ENCODE measurements at regions not wholly inside any gene's neighbourhood (a gene's known extent, or its start where the extent isn't known, plus 50 kb on each side); places are given as distances from the start of the nearest gene placed in this dataset.
A peak's percentile ranks its signal among the peaks of the same experiment; 100 is the strongest.
"Not testable (repeated sequence)": the region's sequence is repeated elsewhere in the genome, so short reads cannot be mapped to it uniquely, and the experiment has no call there.

DNA sequence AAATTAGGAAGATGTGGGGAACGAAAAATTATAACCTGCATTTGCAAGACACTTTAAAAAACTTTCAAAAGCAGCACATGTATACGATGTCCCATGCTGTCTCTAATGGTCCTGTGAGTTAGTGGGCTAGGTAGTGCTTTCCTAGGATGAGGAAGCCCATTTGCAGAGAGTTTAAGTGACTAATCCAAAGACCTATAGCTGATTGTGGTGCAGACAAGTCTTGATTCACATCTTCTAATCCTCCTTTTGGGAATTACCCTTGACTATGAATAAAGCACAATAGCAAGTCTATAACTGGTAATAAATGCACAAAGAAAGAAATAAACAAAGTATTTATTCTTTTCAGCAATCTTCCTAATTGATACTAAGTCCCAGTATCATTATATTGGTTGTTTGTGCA is 234.6 kb upstream of the FANCL start:
- no peak overlapping the region for H3K4me3 ChIP-seq (ENCODE audit: low read depth, low read length)

DNA sequence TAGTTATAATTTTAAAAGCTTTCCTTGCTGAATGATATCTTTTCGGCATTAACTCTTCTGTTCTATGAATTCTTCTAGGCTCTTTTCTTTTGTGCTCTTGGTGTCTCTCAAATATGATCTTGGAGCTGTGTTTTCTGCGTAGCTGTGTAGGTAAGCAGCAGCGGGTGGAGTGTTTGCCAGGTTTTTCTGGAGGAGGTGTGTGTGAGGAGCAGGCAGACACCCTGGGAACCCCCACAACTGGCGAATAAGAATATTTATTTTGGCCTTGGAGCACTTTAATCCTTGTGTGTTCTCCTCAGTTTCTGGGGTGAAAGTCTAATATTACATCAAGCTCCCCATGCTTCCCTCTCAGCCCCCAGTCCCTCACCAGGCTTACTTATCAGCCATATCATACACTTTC is 232.0 kb upstream of the FANCL start:
- no peak overlapping the region for H3K4me3 ChIP-seq (ENCODE audit: low read depth, low read length)

DNA sequence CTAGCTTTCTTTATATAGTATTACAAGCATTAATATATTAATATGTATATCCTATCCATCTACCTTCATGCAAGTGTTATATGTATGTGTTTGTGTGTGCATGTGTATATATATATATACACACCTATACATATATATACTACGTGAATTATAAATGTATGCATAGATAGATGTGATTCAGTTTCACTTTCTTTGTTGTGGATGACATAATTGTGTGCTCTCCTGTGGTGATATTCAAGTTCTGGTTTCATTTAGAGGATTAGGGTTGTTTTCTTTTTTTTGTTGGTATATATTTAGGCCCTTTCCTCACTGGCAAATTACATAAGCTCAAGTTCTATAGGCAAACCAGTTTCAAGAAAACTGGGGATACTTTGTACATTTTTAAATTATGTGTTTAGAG is 225.7 kb upstream of the FANCL start:
- H3K4me3 ChIP-seq (ENCODE audit: low read depth, low read length): no peak overlapping the region

DNA sequence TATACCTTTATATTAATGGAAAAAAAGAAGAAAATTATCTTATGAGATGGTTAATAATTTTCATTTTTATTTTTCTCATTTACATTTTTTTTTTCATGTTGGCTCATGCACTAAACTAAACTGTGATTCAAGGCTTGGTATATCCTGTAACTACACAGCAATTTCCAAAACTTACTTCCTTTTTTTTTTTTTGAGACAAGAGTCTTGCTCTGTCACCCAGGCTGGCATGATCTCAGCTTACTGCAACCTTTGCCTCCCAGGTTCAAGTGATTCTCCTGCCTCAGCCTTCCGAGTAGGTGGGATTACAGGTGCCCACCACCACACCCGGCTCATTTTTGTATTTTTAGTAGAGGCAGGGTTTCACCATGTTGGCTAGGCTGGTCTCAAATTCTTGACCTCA is 224.9 kb upstream of the FANCL start:
- H3K4me3 ChIP-seq (ENCODE audit: low read depth, low read length): not testable (repeated sequence)

DNA sequence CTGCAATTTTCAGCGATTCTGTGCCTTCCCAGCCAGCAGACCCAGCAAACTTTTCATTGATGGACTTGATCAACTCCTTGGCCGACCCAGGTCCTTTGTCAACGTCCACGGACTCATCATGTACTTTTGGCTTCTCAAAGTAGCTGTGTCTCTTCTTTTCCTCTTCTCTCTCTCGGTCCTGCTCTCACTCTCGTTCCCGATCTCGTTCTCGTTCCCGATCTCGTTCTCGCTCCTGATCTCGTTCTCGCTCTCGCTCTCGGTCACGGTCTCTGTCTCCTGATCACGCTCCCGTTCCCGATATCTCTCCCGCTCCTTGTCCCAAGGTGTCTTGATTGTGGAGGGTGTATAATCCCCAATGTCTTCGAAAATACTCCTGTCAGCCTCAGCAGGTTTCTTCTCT is 219.5 kb upstream of the FANCL start:
- H3K4me3 ChIP-seq (ENCODE audit: low read depth, low read length): no peak overlapping the region

DNA sequence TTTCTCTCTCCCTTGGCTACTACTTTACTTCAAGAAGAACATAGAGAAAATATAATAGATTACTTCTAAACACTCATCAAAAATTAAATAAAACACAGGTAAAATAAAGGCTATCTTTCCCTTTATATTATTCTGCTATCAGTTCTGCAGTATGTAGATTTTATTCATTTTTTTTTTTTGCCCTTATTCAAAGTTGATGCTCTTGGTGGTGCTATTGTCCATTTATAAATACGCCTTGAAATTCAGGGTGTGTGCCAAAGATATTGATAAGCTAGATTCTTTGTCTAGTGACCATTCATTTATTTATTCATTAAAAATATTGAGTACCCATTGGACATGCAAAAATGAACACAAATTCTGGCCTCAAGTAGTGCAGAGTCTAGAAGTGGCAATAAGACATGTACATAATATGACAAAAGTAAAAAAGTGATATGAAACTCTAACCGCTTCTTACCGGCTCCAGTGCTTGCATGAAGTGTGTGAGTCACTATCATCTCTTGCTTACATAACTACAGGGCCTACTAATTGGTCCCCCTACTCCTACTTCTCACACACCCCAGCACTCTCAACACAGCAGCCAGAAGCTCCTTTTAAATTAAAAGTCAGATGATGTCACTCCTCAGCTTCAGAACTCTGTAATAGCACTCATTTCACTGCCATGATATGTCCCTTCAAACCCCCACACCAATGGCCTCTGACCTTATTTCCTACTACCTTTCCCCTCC is 208.3 kb upstream of the FANCL start:
- H3K4me3 ChIP-seq (ENCODE audit: low read depth, low read length): no peak overlapping the region

DNA sequence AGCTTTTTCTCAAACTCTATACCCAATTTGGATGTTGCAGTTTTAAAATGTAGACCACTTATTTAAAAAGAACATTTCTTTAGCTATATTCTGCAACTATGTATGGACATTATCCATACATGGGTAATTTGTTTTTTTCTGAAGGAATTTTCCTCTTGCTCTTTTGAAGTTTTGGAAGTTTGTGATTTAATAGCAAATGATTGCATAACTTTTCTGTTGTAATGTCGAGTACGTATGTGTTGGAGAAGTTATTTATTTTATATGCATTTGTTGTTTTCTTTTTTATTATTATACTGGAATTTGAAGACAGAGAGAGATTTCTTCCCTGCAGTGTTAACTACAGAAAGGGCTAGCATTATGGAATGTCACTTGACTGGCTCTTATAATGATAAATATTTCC is 207.7 kb upstream of the FANCL start:
- H3K4me3 ChIP-seq (ENCODE audit: low read depth, low read length): no peak overlapping the region

DNA sequence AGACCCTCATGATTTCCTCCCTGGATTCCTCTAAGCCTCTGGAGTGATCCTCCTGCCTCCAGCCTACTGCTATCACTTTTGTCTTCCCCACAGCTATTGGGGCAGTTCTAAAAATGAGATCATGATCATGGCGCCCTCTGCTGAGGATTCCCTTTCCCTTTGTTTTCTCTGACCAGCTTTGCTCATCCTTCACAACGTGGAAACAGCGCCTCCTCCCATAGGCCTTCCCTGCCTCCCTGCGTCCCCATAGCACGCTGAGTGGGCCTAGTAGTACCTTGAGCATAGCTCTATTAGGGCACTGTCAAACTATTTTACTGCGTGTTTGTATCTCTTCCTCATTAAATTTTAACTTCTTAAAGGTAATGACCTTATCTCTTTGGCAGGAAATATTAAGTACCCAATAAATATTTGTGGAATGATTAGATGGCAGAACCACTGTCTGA is 207.0 kb upstream of the FANCL start:
- no peak overlapping the region for H3K4me3 ChIP-seq (ENCODE audit: low read depth, low read length)

DNA sequence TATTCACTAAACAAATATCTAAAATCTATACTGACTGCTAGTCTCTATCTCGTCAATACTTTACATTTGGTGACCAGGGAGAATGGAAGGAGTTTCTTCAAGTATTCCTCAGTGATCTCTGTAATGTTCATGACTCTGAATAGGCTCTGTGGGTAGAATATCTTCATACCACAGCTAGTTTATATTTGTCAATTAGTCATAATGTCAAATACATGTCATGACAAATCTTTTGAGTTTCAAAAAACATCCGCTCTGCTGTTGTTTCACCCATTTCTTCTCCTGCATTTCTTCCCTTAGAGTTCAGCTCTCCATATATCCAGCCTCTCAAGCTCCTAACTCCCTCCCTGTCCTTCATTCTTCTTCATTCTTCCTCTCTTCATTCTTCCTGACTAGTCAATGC is 206.5 kb upstream of the FANCL start:
- H3K4me3 ChIP-seq (ENCODE audit: low read depth, low read length): no peak overlapping the region

DNA sequence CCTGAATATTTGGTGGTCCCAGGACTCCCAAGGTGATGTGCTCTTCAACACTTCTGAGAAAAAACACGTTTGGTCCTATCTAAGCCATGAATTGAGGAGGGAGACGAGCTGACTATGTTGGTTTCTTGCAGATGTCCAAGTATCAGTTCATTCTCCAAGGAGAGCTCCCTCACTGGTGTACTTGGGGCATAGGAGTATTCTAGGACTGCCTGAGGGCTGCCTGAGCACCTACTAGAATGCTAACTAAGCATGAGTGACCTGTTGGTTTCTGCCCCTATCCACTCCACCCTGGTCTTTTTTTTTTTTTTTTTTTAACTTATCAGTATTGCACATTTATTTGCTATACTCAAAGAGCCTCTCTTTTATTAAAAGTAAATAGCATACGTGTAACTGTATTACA is 200.5 kb upstream of the FANCL start:
- H3K4me3 ChIP-seq (ENCODE audit: low read depth, low read length): no peak overlapping the region

DNA sequence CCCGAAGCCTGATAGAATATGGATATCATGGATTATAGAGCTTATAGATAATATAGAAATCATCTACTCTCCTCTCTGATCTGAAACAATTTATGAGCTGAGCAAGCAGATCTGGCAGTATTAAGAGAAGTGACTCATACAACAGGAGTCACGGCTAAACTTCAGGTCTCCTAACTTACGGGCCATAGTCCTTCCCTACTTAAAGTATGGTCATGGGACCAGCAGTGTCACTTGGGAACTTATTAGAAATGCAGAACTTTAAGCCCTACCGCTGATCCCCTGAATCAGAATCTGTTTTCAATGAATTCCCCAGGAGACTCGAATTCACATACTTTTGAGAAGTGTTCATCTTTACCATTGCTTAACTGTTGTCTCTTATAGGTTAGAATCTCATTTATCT is 195.7 kb upstream of the FANCL start:
- H3K4me3 ChIP-seq (ENCODE audit: low read depth, low read length): no peak overlapping the region

DNA sequence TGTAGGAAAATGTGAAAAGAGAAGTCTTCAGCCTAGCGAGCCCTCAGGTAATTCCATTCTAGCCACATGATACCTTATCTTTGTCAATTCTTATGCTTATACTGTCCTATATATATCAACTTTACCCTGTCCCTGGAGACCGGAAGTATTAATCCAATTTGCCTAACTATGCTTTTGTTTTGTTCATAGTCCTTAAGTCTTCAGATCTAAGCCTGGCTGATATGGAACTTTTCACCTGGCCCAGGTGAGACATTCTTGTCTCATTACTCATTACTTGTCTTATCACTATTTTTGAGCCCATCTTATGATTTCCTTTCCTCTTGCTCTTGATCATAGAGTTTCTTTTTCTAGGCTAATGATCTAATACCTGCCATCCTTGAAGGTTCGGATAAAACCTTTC is 194.1 kb upstream of the FANCL start:
- no peak overlapping the region for H3K4me3 ChIP-seq (ENCODE audit: low read depth, low read length)

DNA sequence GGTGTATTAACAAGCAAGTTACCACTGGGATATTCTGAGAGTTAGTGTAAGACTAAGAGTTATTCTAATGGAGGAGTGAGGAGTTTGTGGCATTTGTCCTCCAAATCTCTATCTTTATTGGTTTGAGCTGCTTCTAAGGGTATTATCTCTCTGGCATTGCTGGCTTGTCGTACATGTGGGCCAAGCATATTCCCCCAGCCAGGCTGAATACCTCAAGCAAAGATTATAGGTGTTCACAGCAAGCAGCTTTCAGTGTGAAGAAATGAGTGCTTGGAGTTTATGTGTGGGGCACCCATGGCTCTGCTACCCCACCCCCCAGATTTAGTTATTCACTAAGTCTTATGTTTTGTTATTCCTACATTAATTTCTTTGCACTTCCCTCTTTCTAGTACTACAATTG is 193.6 kb upstream of the FANCL start:
- H3K4me3 ChIP-seq (ENCODE audit: low read depth, low read length): no peak overlapping the region

DNA sequence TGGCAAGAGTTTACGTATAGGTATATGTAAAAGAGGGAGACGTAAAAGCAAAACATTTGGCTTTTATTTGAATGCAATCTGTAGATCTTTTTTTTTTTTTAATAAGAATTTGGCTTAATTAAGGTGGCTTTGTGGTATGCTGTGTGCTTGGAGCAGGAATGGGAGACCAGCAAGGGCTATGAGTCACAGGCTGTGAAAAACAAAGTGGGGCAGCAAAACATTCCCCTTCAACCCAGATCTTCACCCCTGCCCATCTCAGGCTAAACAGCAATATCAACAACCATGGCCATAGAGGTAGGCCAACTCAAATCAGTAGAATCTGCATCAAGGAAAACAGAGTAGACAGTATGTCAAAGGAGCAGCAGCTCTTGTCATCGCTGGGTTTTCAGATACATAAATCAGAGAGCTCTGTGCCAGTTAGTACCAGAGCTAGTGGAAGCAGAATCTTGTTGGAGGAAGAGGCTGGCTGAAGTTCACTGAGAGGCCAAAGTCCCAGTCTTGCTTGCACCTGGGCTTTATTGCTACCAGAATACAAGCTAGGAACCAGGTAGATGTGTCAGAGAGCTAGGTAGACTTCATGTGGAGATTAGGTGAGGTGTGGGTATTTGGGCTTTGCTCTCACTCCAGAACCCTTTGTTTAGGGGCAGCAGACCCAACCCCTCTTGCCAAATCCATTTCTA is 191.5 kb upstream of the FANCL start:
- H3K4me3 ChIP-seq (ENCODE audit: low read depth, low read length): no peak overlapping the region

DNA sequence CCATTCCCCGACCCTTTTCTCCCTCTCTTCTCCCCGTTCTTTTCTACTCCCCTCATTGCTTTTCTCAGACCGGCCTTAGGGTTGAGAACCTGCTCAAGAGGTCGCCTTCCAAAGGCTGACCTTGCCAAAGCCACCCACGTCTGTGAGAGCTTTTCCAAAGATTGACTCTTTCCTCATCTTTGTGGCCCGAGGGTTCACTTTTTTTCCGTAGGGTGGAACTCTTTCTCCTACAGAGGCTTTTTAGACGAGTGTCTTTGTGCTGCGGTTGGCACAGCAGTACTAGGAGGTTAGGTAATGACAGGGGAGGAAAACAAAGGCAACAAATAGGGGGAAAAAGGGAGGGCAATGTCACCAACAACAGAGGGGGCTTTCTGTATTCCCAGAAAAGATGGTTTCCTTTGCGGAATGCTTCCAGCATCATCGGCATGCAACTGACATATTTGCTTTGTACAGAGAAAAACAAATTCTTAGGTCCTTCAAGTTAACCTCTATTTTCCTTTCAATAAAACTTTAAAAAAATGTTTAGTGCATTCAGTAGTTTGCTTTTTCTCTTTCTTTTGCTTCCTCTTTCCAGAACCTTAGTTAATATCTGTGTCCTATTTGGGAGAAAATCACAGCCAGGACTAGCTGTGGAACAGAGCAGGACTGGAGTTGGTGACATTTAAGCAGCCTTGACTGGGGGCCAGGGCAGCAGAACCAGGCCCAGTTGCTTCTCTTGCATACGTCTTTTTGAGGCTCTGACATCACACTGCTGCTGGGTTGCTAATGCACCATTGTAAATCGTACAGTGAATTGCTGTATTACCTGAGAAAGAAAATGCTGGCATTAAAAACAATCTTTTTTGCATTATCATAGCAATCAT is 188.1 kb upstream of the FANCL start:
- H3K4me3 ChIP-seq (ENCODE audit: low read depth, low read length): peak overlapping the region; percentile 48

DNA sequence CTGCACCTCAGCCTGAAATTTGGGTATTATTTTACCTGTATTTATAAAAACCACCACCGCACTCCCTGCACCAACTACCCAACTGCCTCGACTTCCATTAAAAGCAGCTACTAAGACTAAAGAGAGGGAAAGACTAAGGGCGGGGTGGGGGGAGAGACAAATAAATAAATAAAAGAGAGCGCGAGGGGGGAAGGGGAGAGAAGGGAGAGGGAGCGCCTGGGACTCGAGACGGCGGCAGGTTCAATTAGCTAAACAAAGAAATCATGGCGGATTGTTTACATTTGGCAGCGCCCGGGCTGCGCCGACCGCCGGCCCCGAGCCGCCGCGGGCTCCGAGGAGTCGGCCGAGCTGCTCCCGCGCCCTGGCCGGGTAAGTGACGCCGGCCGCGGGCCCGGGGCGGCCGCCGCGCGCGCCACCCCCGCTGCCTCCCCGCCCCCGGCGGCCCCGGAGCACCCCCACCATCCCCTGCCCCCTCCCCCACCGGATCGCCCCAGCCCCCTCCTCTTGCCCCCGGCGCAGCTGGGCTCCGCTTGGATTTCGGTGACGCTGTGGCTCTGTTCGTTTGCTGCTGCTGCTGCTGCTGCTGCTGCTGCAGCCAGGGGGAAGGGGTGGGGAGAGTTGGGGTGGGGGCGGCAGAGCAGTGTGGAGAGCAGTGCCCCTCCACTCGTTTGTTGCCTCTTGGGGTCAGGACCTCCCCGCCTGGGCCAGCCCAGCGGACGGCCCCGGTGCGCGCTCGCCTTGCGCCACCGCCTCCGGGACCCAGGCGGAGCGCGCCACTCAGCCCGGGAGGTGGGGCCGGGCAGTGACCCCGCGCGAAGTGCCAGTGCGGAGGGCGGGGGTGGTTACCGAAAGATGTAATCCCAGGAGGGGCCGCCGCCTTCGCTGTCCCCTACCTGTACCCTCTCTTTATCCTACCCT is 187.2 kb upstream of the FANCL start:
- H3K4me3 ChIP-seq (ENCODE audit: low read depth, low read length): peak overlapping the region; percentile 74

DNA sequence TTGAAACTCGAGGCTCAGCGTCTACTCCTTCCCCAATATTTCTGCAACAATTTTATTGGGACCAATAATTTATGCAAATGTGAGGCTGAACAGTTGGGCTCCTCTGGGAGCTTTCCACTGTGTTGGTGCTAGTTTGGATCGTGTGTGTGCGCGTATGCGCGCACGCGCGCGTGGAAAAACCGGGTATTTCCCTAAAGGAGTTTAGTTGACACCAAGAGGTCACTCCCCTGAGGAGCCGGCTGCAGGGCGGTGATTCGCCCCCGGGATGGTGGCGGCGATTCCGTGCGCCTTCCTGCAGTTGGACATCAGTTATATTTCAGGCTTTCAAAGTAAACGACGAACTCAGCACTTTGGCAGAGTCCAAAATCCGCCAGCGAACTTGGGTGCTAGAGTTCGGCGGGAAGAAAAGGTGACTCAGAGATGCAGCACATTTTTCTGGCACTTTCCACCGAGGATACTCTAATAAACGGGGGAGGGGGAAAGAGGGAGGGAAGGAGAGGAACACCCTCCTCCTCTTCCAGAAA is 186.5 kb upstream of the FANCL start:
- H3K4me3 ChIP-seq (ENCODE audit: low read depth, low read length): peak overlapping the region; percentile 74

DNA sequence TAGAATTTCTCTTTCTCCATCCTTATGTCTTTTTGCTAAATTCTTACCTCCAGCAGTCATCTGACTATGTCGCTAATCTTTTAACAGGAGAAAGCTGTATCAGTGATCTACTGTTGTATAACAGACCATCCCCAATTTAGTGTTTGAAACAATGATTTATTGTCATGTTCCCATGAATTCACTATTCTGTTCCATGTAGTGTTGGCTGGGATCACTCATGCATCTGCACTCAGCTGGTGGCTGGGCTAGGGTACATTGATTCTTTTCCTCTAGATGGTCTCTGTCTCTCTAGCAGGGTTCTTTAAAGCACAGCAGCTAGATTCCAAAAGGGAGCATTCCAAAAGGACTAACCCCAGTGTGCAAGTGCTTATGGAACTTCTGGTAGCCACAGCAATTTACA is 184.2 kb upstream of the FANCL start:
- no peak overlapping the region for H3K4me3 ChIP-seq (ENCODE audit: low read depth, low read length)

DNA sequence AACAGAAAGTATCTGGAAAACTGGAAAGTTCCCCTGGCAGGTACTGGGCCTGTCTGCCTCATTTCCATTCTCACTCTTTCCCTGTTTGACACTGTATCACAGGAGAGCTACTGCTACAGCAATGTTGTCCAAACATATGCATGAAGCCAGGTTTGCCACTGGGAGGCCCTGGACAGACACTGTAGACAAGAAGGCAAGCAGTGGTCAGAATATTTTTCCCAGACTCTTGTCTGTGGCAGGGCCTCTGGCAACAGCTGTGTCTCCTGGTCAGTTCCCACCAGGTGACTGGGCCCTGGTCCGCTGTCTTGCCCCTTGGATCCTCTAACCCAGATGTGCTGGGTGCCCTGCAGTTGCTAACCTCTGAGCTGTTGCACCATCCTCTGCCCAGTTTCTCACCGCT is 178.9 kb upstream of the FANCL start:
- H3K4me3 ChIP-seq (ENCODE audit: low read depth, low read length): no peak overlapping the region

DNA sequence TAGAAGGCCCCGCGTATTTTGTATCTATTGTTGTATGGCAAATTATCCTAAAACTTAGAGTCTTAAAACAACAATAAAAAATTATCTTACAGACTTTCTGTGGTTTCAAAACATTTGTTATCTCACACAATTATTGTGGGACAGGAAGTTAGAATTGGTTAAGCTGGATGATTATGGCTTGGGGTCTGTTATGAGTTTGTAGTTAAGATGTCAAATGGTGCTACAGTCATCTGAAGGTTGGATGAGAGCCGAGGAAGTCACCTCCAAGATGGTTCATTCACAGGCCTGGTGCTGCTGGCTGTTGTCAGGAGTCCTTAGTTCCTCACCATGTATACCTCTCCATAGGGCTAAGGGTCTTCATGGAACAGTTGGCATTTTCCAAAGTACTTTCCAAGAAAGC is 175.6 kb upstream of the FANCL start:
- H3K4me3 ChIP-seq (ENCODE audit: low read depth, low read length): no peak overlapping the region

DNA sequence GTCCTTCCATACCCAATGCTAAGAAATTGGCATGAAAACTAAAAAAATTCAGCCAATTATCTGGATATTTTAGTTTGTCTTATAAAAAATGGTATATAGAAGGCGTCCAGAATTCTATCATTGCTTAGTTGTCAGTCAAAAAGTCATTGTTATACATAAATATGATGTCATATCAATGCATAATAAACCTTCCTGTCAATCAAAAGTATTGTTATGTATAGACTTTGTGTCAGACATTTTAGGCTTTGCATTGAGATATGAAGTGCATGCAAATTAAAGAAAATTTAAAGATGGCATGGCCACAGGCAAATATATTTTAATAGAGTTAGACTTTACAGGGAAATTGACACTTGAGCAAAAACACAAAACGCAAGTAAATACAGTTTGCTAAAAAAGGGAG is 173.4 kb upstream of the FANCL start:
- H3K4me3 ChIP-seq (ENCODE audit: low read depth, low read length): no peak overlapping the region
